Kasumi-1 (cell line): ENCODE measurements at regions not wholly inside any gene's neighbourhood (a gene's known extent, or its start where the extent isn't known, plus 50 kb on each side); places are given as distances from the start of the nearest gene placed in this dataset.
A peak's percentile ranks its signal among the peaks of the same experiment; 100 is the strongest.

Experiments
- DNase-seq, 2 experiments: peaks; one replicate each; lab custom pipeline; 2025; lab: John Stamatoyannopoulos, UW

- no peak for DNase-seq
These were observed 82.3 kb upstream of the ADRA2C start for GRCh38 chr4:3683744-3684421.

GRCh38 chr4:3683077-3683743, 83.0 kb upstream of the ADRA2C start:
- no peak for DNase-seq

GRCh38 chr4:3682236-3683076, 83.7 kb upstream of the ADRA2C start:
- DNase-seq = no peak

GRCh38 chr4:3681191-3681590, 85.0 kb upstream of the ADRA2C start:
- no peak for DNase-seq

- DNase-seq = no peak
These were observed 85.5 kb upstream of the ADRA2C start for GRCh38 chr4:3680656-3681055.

GRCh38 chr4:3679851-3680311, 86.3 kb upstream of the ADRA2C start:
- DNase-seq = no peak

GRCh38 chr4:3679071-3679825, 86.9 kb upstream of the ADRA2C start:
- DNase-seq = no peak

- DNase-seq = peak; percentile 8 to 18
These were observed 88.5 kb upstream of the ADRA2C start for GRCh38 chr4:3677748-3678070.

GRCh38 chr4:3676907-3677747, 89.1 kb upstream of the ADRA2C start:
- DNase-seq = no peak

GRCh38 chr4:3676196-3676595, 90.0 kb upstream of the ADRA2C start:
- no peak for DNase-seq

GRCh38 chr4:3675251-3676115, 90.7 kb upstream of the ADRA2C start:
- no peak for DNase-seq

GRCh38 chr4:3674479-3674851, 91.7 kb upstream of the ADRA2C start:
- no peak for DNase-seq

GRCh38 chr4:3673716-3674478, 92.3 kb upstream of the ADRA2C start:
- no peak for DNase-seq

GRCh38 chr4:3673176-3673575, 93.0 kb upstream of the ADRA2C start:
- DNase-seq = no peak

GRCh38 chr4:3672465-3672831, 93.7 kb upstream of the ADRA2C start:
- no peak for DNase-seq

- no peak for DNase-seq
These were observed 94.4 kb upstream of the ADRA2C start for GRCh38 chr4:3671571-3672464.

- DNase-seq = no peak
These were observed 95.4 kb upstream of the ADRA2C start for GRCh38 chr4:3670521-3671519.
